GM12878 (cell line): ENCODE measurements at regions not wholly inside any gene's neighbourhood (a gene's known extent, or its start where the extent isn't known, plus 50 kb on each side); places are given as distances from the start of the nearest gene placed in this dataset.

Source experiments
- ATAC-seq: fragments of 200-7000 bp; cut with Tn5 transposase; 3 replicates; pipeline ENCODE4 v1.9.1; 2020; ENCODE audit warnings: mild to moderate bottlenecking, moderate library complexity
- BruUV-seq: library from RNA; stranded (reverse); fragments of 400-500 nt; replicated peaks from 2 replicates; lab custom pipeline; 2021; lab: Mats Ljungman, UMichigan
- CTCF ChIA-PET: fragments of 300-600 bp; sonication (Branson Sonifier 250); formaldehyde crosslinking; extraction: SDS; loops from one replicate; lab custom pipeline; 2021; ENCODE audit warnings: inconsistent platforms; lab: Yijun Ruan, JAX
- POLR2A ChIA-PET: fragments of 350-600 bp; formaldehyde crosslinking; extraction: SDS; loops from one replicate; lab custom pipeline; 2021; ENCODE audit warnings: inconsistent platforms; lab: Charles Lee
- RAD21 ChIA-PET: fragments of 300-600 bp; sonication (Branson Sonifier 250); formaldehyde crosslinking; loops from one replicate; lab custom pipeline; 2023; ENCODE audit warnings: antibody characterized with exemption; ENCODE audit not compliant: unreplicated experiment; lab: Charles Lee
- SMC1A ChIA-PET: fragments of 300-600 bp; sonication (Branson Sonifier 250); formaldehyde crosslinking; loops from one replicate; lab custom pipeline; 2023; ENCODE audit not compliant: unreplicated experiment, uncharacterized antibody; lab: Charles Lee
- DNase-seq: peaks from one replicate; pipeline ENCODE4 v3.0.0-alpha.2; 2011; ENCODE audit warnings: low read depth, low spot score
- FAIRE-seq: peaks from 3 replicates; lab custom pipeline; 2011; peaks lifted over from hg19 to GRCh38; lab: Jason Lieb, UNC
- H2AFZ ChIP-seq: 2 replicates; pipeline ENCODE4 v1.6.0; 2011; ENCODE audit warnings: low read depth, low read length, control low read depth; ENCODE audit not compliant: control insufficient read depth
- H3K27ac ChIP-seq: 2 replicates; pipeline ENCODE4 v1.5.1; 2011; ENCODE audit warnings: control low read depth; ENCODE audit not compliant: control insufficient read depth, insufficient read depth
- H3K27me3 ChIP-seq, 2 experiments: replicated peaks in 1 of 2; 2 replicates each; pipeline versions ENCODE4 v1.6.0 to v1.6.1; 2011; ENCODE audit warnings: low read length in 1 of 2; ENCODE audit not compliant: control insufficient read depth in 2 of 2, insufficient read depth in 2 of 2
- H3K36me3 ChIP-seq, 2 experiments: 2 replicates each; pipeline ENCODE4 v1.5.1; 2011; ENCODE audit warnings: low read length in 1 of 2; ENCODE audit not compliant: control insufficient read depth in 2 of 2, insufficient read depth in 2 of 2
- H3K4me1 ChIP-seq: 2 replicates; pipeline ENCODE4 v1.6.1; 2011; ENCODE audit warnings: mild to moderate bottlenecking, low read length, moderate library complexity, mixed read lengths; ENCODE audit not compliant: control insufficient read depth, insufficient read depth
- H3K4me2 ChIP-seq: 2 replicates; pipeline ENCODE4 v1.6.0; 2011; ENCODE audit warnings: control low read depth; ENCODE audit not compliant: control insufficient read depth, insufficient read depth
- H3K4me3 ChIP-seq: fragments of 200-600 bp; sonication (generic); 2 replicates; pipeline ENCODE4 v1.5.1; 2016
- H3K79me2 ChIP-seq: 2 replicates; pipeline ENCODE4 v1.6.0; 2011; ENCODE audit warnings: low read length; ENCODE audit not compliant: control insufficient read depth, insufficient read depth
- H3K9ac ChIP-seq: 2 replicates; pipeline ENCODE4 v1.8.0; 2011; ENCODE audit warnings: low read length, control low read depth, mixed read lengths; ENCODE audit not compliant: control insufficient read depth, insufficient read depth
- H3K9me3 ChIP-seq: replicated peaks from 3 replicates; pipeline ENCODE4 v1.5.1; 2011; ENCODE audit warnings: mild to moderate bottlenecking, low read length; ENCODE audit not compliant: control insufficient read depth, insufficient read depth
- H4K20me1 ChIP-seq: 2 replicates; pipeline ENCODE4 v1.6.0; 2011; ENCODE audit not compliant: control insufficient read depth, insufficient read depth
- ETV6 ChIP-seq, 2 experiments: fragments of 450-650 bp in 1 of 2; IDR thresholded peaks in 1 of 2; conservative IDR thresholded peaks in 1 of 2; 2 replicates each; pipeline ENCODE4 v1.6.1; 2014; ENCODE audit warnings: antibody characterized with exemption in 1 of 2, borderline replicate concordance in 1 of 2, low read depth in 1 of 2, mild to moderate bottlenecking in 1 of 2, moderate library complexity in 1 of 2
- EZH2 ChIP-seq: IDR thresholded peaks from 2 replicates; pipeline ENCODE4 v1.6.1; 2012; ENCODE audit warnings: low read depth, mild to moderate bottlenecking, control low read depth, inconsistent platforms, low read length, borderline replicate concordance; ENCODE audit not compliant: control insufficient read depth
- FOS ChIP-seq: IDR thresholded peaks from 3 replicates; pipeline ENCODE4 v1.6.1; 2011; ENCODE audit warnings: borderline replicate concordance; ENCODE audit not compliant: insufficient read length; ENCODE audit errors: extremely low read depth
- KLF5 ChIP-seq: fragments of 450-650 bp; IDR thresholded peaks from 2 replicates; pipeline ENCODE4 v1.6.1; 2014; ENCODE audit warnings: mild to moderate bottlenecking; ENCODE audit not compliant: partially characterized antibody
- NFIC ChIP-seq: IDR thresholded peaks from 2 replicates; pipeline ENCODE4 v1.6.1; 2012; ENCODE audit warnings: low read depth, mild to moderate bottlenecking, inconsistent platforms, low read length, moderate library complexity
- NR2C2 ChIP-seq: IDR thresholded peaks from 2 replicates; pipeline ENCODE4 v1.6.1; 2011; ENCODE audit warnings: borderline replicate concordance, low read depth; ENCODE audit not compliant: control insufficient read depth, insufficient read length
- POU2F2 ChIP-seq: IDR thresholded peaks from 3 replicates; pipeline ENCODE4 v1.6.1; 2011; ENCODE audit warnings: low read depth, mild to moderate bottlenecking, low read length, borderline replicate concordance
- SIN3A ChIP-seq: IDR thresholded peaks from 2 replicates; pipeline ENCODE4 v1.6.1; 2012; ENCODE audit warnings: low read depth, low read length, improper control_type of control experiment
- SMAD1 ChIP-seq: fragments of 450-650 bp; IDR thresholded peaks from 2 replicates; pipeline ENCODE4 v1.6.1; 2018; ENCODE audit warnings: mild to moderate bottlenecking, low read depth; ENCODE audit not compliant: partially characterized antibody
- TBL1XR1 ChIP-seq: IDR thresholded peaks from 2 replicates; pipeline ENCODE4 v1.6.1; 2012; ENCODE audit warnings: low read depth, low read length, improper control_type of control experiment
- ZNF274 ChIP-seq: IDR thresholded peaks from one replicate; pipeline ENCODE4 v1.8.0; 2011; ENCODE audit not compliant: insufficient read length, insufficient read depth
- ZZZ3 ChIP-seq: IDR thresholded peaks from 2 replicates; pipeline ENCODE4 v1.6.1; 2011; ENCODE audit warnings: low read depth; ENCODE audit not compliant: control insufficient read depth, insufficient read length
- WGBS: methylation state at CpG from one replicate; pipeline ENCODE4 v1.1.6; 2016; ENCODE audit warnings: low lambda C conversion rate; ENCODE audit not compliant: insufficient replicate concordance, insufficient coverage; ENCODE audit errors: missing lambda C conversion rate; 5-methylcytosine and 5-hydroxymethylcytosine counted together
- in situ Hi-C: fragments of 300-500 bp; cut with MboI; formaldehyde crosslinking; loops from 9 replicates; pipeline ENCODE4 v1.14.3; 2018; ENCODE audit warnings: mixed read lengths
- intact Hi-C: fragments of 100-400 bp; cut with micrococcal nuclease; formaldehyde crosslinking; loops from one replicate; pipeline ENCODE4 v1.14.2; 2022; ENCODE audit not compliant: unreplicated experiment
- TF ChIP-seq, protein P1 (sequence below): IDR thresholded peaks from 2 replicates; pipeline ENCODE4 v1.6.1; 2011; ENCODE audit warnings: low read depth, low read length, improper control_type of control experiment, borderline replicate concordance
- TF ChIP-seq, protein P2 (sequence below): IDR thresholded peaks from 2 replicates; pipeline ENCODE4 v1.6.1; 2011; ENCODE audit warnings: mild to moderate bottlenecking, low read depth, low read length, moderate library complexity; ENCODE audit not compliant: insufficient replicate concordance
- TF ChIP-seq, protein P3 (sequence below): fragments of 450-650 bp; formaldehyde crosslinking; IDR thresholded peaks from 2 replicates; pipeline ENCODE4 v1.4.0; 2020; ENCODE audit warnings: mild to moderate bottlenecking, moderate library complexity
- TF ChIP-seq, protein P4 (sequence below): IDR thresholded peaks from 2 replicates; pipeline ENCODE4 v1.6.1; 2011; ENCODE audit warnings: low read depth, mild to moderate bottlenecking, low read length, moderate library complexity, borderline replicate concordance; ENCODE audit errors: extremely low read depth

DNA sequence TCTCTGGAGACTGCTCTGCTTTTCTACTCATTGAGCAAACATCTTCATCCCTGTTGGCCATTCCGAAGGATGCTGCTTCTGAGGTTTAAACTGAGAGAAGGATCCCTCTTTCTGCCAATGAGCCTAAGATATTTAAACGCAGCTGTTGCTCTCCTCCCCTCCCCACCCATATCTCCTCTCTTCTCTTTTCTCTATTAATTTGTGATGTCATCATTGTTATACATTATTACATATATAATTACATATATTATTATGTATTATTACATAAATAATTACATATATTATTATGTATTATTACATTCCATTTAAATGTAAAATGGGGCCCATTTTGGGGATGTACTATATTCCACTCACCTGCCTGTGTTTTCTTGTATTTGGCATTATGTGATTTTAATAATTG is 82.7 kb upstream of the JUN start:
- Histone ChIP-seq H3K4me1 (no peaks in the 10 kb centered on the region), H3K27ac (no peak overlapping the region), H3K79me2 (no peaks in the 10 kb centered on the region), H3K4me2 (no peak overlapping the region), H3K9me3 (no peaks in the 10 kb centered on the region), H3K27me3 (no peaks in the 10 kb centered on the region), H2AFZ (no peak overlapping the region), H3K4me3 (no peak overlapping the region), H4K20me1 (no peaks in the 10 kb centered on the region), H3K9ac (no peak overlapping the region), H3K36me3 (no peaks in the 10 kb centered on the region)
- BruUV-seq = no TSS peak
- ChIA-PET RAD21 (no interaction called here), SMC1A (interaction anchor here (0.9 to 1.0 kb wide), 2 partner anchors 12 to 40 kb away, joined by 3 read pairs; no protein-coding TSS in a partner anchor), POLR2A (no interaction called here), CTCF (no interaction called here)
- DNase-seq = no peak
- in situ Hi-C loops = no loop called here
- no peak for FAIRE-seq
- intact Hi-C loops = no loop called here
- no peak for ATAC-seq
- WGBS = 89% methylated on average over 2 of the region's 2 CpGs
- TF ChIP-seq SMAD1 (no peak), NFIC (no peak), NR2C2 (no peak), ZNF274 (no peak), SIN3A (no peak), POU2F2 (no peak), ETV6 (conservative IDR thresholded peaks at IDR 0.05 in 1 of 2, IDR thresholded peaks at IDR 0.05 in 1 of 2; ENCODE audit: borderline replicate concordance in 1 of 2, low read depth in 1 of 2) (no peak), FOS (no peak), KLF5 (no peak), ZZZ3 (no peak), TBL1XR1 (no peak), EZH2 (no peak)
- TF ChIP-seq, protein P1, sequence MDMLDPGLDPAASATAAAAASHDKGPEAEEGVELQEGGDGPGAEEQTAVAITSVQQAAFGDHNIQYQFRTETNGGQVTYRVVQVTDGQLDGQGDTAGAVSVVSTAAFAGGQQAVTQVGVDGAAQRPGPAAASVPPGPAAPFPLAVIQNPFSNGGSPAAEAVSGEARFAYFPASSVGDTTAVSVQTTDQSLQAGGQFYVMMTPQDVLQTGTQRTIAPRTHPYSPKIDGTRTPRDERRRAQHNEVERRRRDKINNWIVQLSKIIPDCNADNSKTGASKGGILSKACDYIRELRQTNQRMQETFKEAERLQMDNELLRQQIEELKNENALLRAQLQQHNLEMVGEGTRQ = no peak
- TF ChIP-seq, protein P2, sequence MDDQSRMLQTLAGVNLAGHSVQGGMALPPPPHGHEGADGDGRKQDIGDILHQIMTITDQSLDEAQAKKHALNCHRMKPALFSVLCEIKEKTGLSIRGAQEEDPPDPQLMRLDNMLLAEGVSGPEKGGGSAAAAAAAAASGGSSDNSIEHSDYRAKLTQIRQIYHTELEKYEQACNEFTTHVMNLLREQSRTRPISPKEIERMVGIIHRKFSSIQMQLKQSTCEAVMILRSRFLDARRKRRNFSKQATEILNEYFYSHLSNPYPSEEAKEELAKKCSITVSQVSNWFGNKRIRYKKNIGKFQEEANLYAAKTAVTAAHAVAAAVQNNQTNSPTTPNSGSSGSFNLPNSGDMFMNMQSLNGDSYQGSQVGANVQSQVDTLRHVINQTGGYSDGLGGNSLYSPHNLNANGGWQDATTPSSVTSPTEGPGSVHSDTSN = no peak
- TF ChIP-seq, protein P3, sequence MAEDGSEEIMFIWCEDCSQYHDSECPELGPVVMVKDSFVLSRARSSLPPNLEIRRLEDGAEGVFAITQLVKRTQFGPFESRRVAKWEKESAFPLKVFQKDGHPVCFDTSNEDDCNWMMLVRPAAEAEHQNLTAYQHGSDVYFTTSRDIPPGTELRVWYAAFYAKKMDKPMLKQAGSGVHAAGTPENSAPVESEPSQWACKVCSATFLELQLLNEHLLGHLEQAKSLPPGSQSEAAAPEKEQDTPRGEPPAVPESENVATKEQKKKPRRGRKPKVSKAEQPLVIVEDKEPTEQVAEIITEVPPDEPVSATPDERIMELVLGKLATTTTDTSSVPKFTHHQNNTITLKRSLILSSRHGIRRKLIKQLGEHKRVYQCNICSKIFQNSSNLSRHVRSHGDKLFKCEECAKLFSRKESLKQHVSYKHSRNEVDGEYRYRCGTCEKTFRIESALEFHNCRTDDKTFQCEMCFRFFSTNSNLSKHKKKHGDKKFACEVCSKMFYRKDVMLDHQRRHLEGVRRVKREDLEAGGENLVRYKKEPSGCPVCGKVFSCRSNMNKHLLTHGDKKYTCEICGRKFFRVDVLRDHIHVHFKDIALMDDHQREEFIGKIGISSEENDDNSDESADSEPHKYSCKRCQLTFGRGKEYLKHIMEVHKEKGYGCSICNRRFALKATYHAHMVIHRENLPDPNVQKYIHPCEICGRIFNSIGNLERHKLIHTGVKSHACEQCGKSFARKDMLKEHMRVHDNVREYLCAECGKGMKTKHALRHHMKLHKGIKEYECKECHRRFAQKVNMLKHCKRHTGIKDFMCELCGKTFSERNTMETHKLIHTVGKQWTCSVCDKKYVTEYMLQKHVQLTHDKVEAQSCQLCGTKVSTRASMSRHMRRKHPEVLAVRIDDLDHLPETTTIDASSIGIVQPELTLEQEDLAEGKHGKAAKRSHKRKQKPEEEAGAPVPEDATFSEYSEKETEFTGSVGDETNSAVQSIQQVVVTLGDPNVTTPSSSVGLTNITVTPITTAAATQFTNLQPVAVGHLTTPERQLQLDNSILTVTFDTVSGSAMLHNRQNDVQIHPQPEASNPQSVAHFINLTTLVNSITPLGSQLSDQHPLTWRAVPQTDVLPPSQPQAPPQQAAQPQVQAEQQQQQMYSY (CRISPR knock-in tag) = no peak
- TF ChIP-seq, protein P4, sequence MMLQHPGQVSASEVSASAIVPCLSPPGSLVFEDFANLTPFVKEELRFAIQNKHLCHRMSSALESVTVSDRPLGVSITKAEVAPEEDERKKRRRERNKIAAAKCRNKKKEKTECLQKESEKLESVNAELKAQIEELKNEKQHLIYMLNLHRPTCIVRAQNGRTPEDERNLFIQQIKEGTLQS = no peak
